ENCODE measurements at regions not wholly inside any gene's neighbourhood (a gene's known extent, or its start where the extent isn't known, plus 50 kb on each side); places are given as distances from the start of the nearest gene placed in this dataset.

DNA sequence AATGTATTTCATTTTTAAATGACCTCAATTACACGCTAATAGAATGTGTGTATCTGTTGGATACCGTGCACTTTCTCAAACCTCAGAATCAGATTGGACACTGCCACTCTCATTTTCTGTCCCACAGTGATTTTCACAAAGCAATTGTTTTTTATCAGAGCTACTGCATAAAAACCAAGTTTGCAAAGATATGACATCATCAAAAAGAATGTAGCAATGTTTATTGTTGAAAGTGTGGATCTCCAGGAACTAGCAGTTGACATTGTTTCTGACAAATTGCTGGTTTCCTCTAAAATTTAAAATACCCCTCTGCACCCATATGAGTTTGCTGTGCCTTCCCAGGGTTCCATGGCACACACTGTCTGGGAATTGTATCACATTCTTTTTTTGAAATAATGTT is 362.7 kb upstream of the DDI1 start:
- 84 to 90% methylated on average over 2 of the region's 2 CpGs for WGBS, 2 donors
- Histone ChIP-seq H3K27ac (no peak overlapping the region), H3K36me3 (no peaks in the 10 kb centered on the region), H3K4me1 (no peaks in the 10 kb centered on the region), H3K27me3 (no peaks in the 10 kb centered on the region), H3K9me3 (no peaks in the 10 kb centered on the region), H3K4me3 (no peak overlapping the region)
- TF ChIP-seq, protein P1, sequence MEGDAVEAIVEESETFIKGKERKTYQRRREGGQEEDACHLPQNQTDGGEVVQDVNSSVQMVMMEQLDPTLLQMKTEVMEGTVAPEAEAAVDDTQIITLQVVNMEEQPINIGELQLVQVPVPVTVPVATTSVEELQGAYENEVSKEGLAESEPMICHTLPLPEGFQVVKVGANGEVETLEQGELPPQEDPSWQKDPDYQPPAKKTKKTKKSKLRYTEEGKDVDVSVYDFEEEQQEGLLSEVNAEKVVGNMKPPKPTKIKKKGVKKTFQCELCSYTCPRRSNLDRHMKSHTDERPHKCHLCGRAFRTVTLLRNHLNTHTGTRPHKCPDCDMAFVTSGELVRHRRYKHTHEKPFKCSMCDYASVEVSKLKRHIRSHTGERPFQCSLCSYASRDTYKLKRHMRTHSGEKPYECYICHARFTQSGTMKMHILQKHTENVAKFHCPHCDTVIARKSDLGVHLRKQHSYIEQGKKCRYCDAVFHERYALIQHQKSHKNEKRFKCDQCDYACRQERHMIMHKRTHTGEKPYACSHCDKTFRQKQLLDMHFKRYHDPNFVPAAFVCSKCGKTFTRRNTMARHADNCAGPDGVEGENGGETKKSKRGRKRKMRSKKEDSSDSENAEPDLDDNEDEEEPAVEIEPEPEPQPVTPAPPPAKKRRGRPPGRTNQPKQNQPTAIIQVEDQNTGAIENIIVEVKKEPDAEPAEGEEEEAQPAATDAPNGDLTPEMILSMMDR (IDR thresholded peaks at IDR 0.05) = no peak
- FAIRE-seq (no peak), DNase-seq (no peak), ATAC-seq (no peak)
- intact Hi-C loops (cut with DNase I) = no loop called here

DNA sequence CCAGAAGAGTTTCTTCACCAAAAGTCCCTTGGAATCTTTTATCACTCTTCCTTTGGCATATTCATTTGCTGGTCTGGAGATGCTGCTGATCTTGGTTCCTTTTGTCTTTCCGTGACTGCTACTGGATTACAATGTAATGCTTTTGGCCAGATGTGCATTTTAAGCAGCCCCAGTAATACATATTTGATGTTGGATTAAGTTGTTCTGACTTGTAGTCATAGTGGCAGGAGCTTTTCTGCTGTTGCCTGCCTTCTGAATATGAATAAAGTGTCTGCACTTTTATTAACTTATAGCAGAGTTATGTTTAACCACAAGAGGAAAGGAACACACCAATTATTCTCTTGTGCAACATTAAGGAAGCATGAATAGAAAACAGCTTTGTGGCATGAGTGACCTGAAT is 360.0 kb upstream of the DDI1 start:
- no peaks in the 10 kb centered on the region for H3K27me3 ChIP-seq
- no peak for ATAC-seq
- no peak for DNase-seq
- WGBS, 2 donors = 74 to 82% methylated on average over 1 of the region's 1 CpG
- no peak overlapping the region for H3K27ac ChIP-seq
- H3K9me3 ChIP-seq = no peaks in the 10 kb centered on the region
- H3K4me1 ChIP-seq = no peaks in the 10 kb centered on the region
- TF ChIP-seq, protein P1 (IDR thresholded peaks at IDR 0.05) = no peak
- no peak overlapping the region for H3K4me3 ChIP-seq
- H3K36me3 ChIP-seq = no peaks in the 10 kb centered on the region
- intact Hi-C loops (cut with DNase I) = no loop called here
- no peak for FAIRE-seq

DNA sequence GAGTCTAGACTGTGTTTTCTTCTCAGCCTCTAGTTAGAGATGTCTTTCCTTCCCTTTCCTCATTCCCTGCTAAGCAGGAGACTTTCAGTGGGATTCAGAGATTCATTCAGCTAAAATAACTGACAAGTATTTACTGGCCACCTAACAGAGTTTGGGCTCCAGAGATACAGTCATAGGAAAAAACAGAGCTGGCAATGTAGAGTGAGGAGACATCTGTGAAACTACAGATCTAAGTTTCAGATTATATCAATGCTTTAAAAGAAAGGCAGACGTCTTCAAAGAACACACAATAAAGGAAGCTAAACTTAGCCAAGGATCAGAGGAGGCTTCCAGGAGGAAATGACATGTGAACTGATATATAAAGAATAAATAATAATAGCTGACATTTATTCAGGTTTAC is 355.6 kb upstream of the DDI1 start:
- FAIRE-seq (no peak), ATAC-seq (no peak), DNase-seq (no peak)
- H3K4me1 ChIP-seq = peaks cover 0 to 13% (median 6%) of the 10 kb centered on the region in 3 donors
- TF ChIP-seq, protein P1 (IDR thresholded peaks at IDR 0.05) = no peak
- no peak overlapping the region for H3K27ac ChIP-seq
- no peaks in the 10 kb centered on the region for H3K9me3 ChIP-seq
- WGBS, 2 donors = 41 to 55% methylated on average over 1 of the region's 1 CpG
- intact Hi-C loops (cut with DNase I) = no loop called here
- H3K27me3 ChIP-seq = no peaks in the 10 kb centered on the region
- no peaks in the 10 kb centered on the region for H3K36me3 ChIP-seq
- H3K4me3 ChIP-seq = no peak overlapping the region

- WGBS, 2 donors = 50 to 59% methylated on average over 7 of the region's 7 CpGs
- ATAC-seq (peak; percentile 12 to 47 (median 35)), FAIRE-seq (no peak), DNase-seq (no peak)
- Histone ChIP-seq H3K9me3 (no peaks in the 10 kb centered on the region), H3K27ac (no peak overlapping the region), H3K27me3 (no peaks in the 10 kb centered on the region), H3K4me3 (no peak overlapping the region), H3K4me1 (peaks cover 0 to 13% (median 6%) of the 10 kb centered on the region in 3 donors), H3K36me3 (no peaks in the 10 kb centered on the region)
- intact Hi-C loops (cut with DNase I) = no loop called here
- TF ChIP-seq, protein P1 (IDR thresholded peaks at IDR 0.05) = no peak
Measured at GRCh38 chr11:103681855-103682254, 354.6 kb upstream of the DDI1 start.

GRCh38 chr11:103682318-103683184 is 353.9 kb upstream of the DDI1 start:
- FAIRE-seq = peak; percentile 54
- peaks cover 0 to 13% (median 6%) of the 10 kb centered on the region in 3 donors for H3K4me1 ChIP-seq
- peak; percentile 93 to 100 (median 99) for ATAC-seq
- intact Hi-C loops (cut with DNase I) = no loop called here
- no peaks in the 10 kb centered on the region for H3K36me3 ChIP-seq
- TF ChIP-seq, protein P1 (IDR thresholded peaks at IDR 0.05) = peak; percentile 59 to 80 (median 77)
- 6 to 7% methylated on average over 8 of the region's 8 CpGs for WGBS, 2 donors
- H3K27me3 ChIP-seq = no peaks in the 10 kb centered on the region
- DNase-seq = peak in 5 of 6 donors; percentile 34 to 78 (median 62)
- H3K27ac ChIP-seq = peak overlapping the region in 3 of 4 donors; percentile 9 to 31 (median 17)
- no peak overlapping the region for H3K4me3 ChIP-seq
- H3K9me3 ChIP-seq = no peaks in the 10 kb centered on the region

Data from pancreas (tissue), 10 donors.